ENCODE measurements at regions not wholly inside any gene's neighbourhood (a gene's known extent, or its start where the extent isn't known, plus 50 kb on each side); places are given as distances from the start of the nearest gene placed in this dataset.
A peak's percentile ranks its signal among the peaks of the same experiment; 100 is the strongest.

GRCh38 chr1:30232288-30232899, 491.0 kb downstream of the MATN1 start:
- DNase-seq: no peak
- no peaks in the 10 kb centered on the region for H3K36me3 ChIP-seq (replicated peaks)
- peak; percentile 47 for TF ChIP-seq CTCF (IDR thresholded peaks at IDR 0.05; ENCODE audit: low read depth, low read length, missing control alignments)
- no peaks in the 10 kb centered on the region for H3K27me3 ChIP-seq (replicated peaks)
- no peak overlapping the region for H3K4me3 ChIP-seq (ENCODE audit: low read depth, low read length)
- no peak overlapping the region for H3K27ac ChIP-seq
- in situ Hi-C loops (cut with HindIII; ENCODE audit: low pct_ligation_motif_present, low sequenced_read_pairs): no loop called here

GRCh38 chr1:30229960-30230359, 493.4 kb downstream of the MATN1 start:
- DNase-seq: no peak
- Histone ChIP-seq H3K27me3 (replicated peaks) (no peaks in the 10 kb centered on the region), H3K27ac (no peak overlapping the region), H3K4me3 (ENCODE audit: low read depth, low read length) (no peak overlapping the region), H3K36me3 (replicated peaks) (no peaks in the 10 kb centered on the region)
- in situ Hi-C loops (cut with HindIII; ENCODE audit: low pct_ligation_motif_present, low sequenced_read_pairs): no loop called here
- TF ChIP-seq CTCF (IDR thresholded peaks at IDR 0.05; ENCODE audit: low read depth, low read length, missing control alignments): no peak

GRCh38 chr1:30229557-30229956, 493.8 kb downstream of the MATN1 start:
- in situ Hi-C loops (cut with HindIII; ENCODE audit: low pct_ligation_motif_present, low sequenced_read_pairs): no loop called here
- TF ChIP-seq CTCF (IDR thresholded peaks at IDR 0.05; ENCODE audit: low read depth, low read length, missing control alignments): no peak
- H3K27ac ChIP-seq: no peak overlapping the region
- no peaks in the 10 kb centered on the region for H3K36me3 ChIP-seq (replicated peaks)
- H3K4me3 ChIP-seq (ENCODE audit: low read depth, low read length): no peak overlapping the region
- no peak for DNase-seq
- no peaks in the 10 kb centered on the region for H3K27me3 ChIP-seq (replicated peaks)

- H3K27ac ChIP-seq: no peak overlapping the region
Observed at GRCh38 chr1:30226648-30227047, 496.7 kb downstream of the MATN1 start.

GRCh38 chr1:30225357-30225756, 498.0 kb downstream of the MATN1 start:
- Histone ChIP-seq H3K36me3 (replicated peaks) (no peaks in the 10 kb centered on the region), H3K27me3 (replicated peaks) (no peaks in the 10 kb centered on the region), H3K27ac (no peak overlapping the region), H3K4me3 (ENCODE audit: low read depth, low read length) (no peak overlapping the region)
- no peak for DNase-seq
- in situ Hi-C loops (cut with HindIII; ENCODE audit: low pct_ligation_motif_present, low sequenced_read_pairs): no loop called here
- no peak for TF ChIP-seq CTCF (IDR thresholded peaks at IDR 0.05; ENCODE audit: low read depth, low read length, missing control alignments)

More at GRCh38 chr1:30226648-30227047, 496.7 kb downstream of the MATN1 start:
- TF ChIP-seq CTCF (IDR thresholded peaks at IDR 0.05; ENCODE audit: low read depth, low read length, missing control alignments): no peak
- no peaks in the 10 kb centered on the region for H3K27me3 ChIP-seq (replicated peaks)
- no peaks in the 10 kb centered on the region for H3K36me3 ChIP-seq (replicated peaks)
- H3K4me3 ChIP-seq (ENCODE audit: low read depth, low read length): no peak overlapping the region
- DNase-seq: no peak
- in situ Hi-C loops (cut with HindIII; ENCODE audit: low pct_ligation_motif_present, low sequenced_read_pairs): no loop called here

- in situ Hi-C loops (cut with HindIII; ENCODE audit: low pct_ligation_motif_present, low sequenced_read_pairs): no loop called here
- TF ChIP-seq CTCF (IDR thresholded peaks at IDR 0.05; ENCODE audit: low read depth, low read length, missing control alignments): no peak
- Histone ChIP-seq H3K27ac (no peak overlapping the region), H3K27me3 (replicated peaks) (no peaks in the 10 kb centered on the region), H3K36me3 (replicated peaks) (no peaks in the 10 kb centered on the region), H3K4me3 (ENCODE audit: low read depth, low read length) (no peak overlapping the region)
- no peak for DNase-seq
Observed at GRCh38 chr1:30219675-30220074, 503.7 kb downstream of the MATN1 start.
